NB4 (cell line): ENCODE measurements at regions not wholly inside any gene's neighbourhood (a gene's known extent, or its start where the extent isn't known, plus 50 kb on each side); places are given as distances from the start of the nearest gene placed in this dataset.

Experiments used
- MYC ChIP-seq: IDR thresholded peaks from 2 replicates; pipeline ENCODE4 v1.6.1; 2011; ENCODE audit warnings: low read depth, low read length
- POLR2A ChIP-seq: IDR thresholded peaks from 2 replicates; pipeline ENCODE4 v1.6.1; 2011; ENCODE audit warnings: mild to moderate bottlenecking; ENCODE audit not compliant: insufficient read length; ENCODE audit errors: extremely low read depth
- TF ChIP-seq, protein P1 (sequence below): IDR thresholded peaks from one replicate; pipeline ENCODE4 v1.5.1; 2012; ENCODE audit warnings: low read depth, low read length
- TF ChIP-seq, protein P2 (sequence below): IDR thresholded peaks from 2 replicates; pipeline ENCODE4 v1.6.1; 2011; ENCODE audit warnings: low read depth, low read length

DNA sequence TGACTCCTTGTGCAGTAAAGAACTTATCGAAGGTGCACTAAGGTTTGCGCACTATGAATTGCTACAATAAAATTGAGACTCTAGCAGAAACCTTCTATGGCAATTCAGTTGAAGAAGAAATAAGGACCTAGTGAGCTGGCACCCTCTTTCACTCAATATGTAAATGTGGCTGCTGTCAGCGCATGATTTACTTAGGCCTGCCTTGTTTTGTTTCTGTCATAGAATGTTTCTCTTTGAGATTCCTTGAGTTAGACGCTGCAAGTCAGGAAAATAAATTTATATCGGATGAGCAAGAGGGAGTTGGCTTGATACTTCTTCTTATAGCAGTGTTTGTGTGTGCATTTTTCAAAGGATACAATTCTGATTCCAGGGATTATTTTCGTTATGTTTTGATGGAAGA, 322.1 kb downstream of the BLID start:
- TF ChIP-seq, protein P1, sequence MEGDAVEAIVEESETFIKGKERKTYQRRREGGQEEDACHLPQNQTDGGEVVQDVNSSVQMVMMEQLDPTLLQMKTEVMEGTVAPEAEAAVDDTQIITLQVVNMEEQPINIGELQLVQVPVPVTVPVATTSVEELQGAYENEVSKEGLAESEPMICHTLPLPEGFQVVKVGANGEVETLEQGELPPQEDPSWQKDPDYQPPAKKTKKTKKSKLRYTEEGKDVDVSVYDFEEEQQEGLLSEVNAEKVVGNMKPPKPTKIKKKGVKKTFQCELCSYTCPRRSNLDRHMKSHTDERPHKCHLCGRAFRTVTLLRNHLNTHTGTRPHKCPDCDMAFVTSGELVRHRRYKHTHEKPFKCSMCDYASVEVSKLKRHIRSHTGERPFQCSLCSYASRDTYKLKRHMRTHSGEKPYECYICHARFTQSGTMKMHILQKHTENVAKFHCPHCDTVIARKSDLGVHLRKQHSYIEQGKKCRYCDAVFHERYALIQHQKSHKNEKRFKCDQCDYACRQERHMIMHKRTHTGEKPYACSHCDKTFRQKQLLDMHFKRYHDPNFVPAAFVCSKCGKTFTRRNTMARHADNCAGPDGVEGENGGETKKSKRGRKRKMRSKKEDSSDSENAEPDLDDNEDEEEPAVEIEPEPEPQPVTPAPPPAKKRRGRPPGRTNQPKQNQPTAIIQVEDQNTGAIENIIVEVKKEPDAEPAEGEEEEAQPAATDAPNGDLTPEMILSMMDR: no peak
- TF ChIP-seq POLR2A: no peak
- no peak for TF ChIP-seq MYC
- TF ChIP-seq, protein P2, sequence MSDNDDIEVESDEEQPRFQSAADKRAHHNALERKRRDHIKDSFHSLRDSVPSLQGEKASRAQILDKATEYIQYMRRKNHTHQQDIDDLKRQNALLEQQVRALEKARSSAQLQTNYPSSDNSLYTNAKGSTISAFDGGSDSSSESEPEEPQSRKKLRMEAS: no peak
